Neural progenitor cell (in vitro differentiated cells): ENCODE measurements at regions not wholly inside any gene's neighbourhood (a gene's known extent, or its start where the extent isn't known, plus 50 kb on each side); places are given as distances from the start of the nearest gene placed in this dataset.

Experiments
- DNase-seq: peaks from one replicate; pipeline ENCODE4 v3.0.0-alpha.2; 2016; ENCODE audit warnings: low spot score
- H2AFZ ChIP-seq: fragments of 200-600 bp; sonication (generic); replicated peaks from 2 replicates; pipeline ENCODE4 v1.6.1; 2016; ENCODE audit warnings: antibody characterized with exemption
- H3F3A ChIP-seq: fragments of 200-600 bp; sonication (generic); 2 replicates; pipeline ENCODE4 v1.6.1; 2016; ENCODE audit warnings: antibody characterized with exemption, low read depth
- H3K27ac ChIP-seq: fragments of 200-600 bp; sonication (generic); 2 replicates; pipeline ENCODE4 v1.5.1; 2016; ENCODE audit warnings: mild to moderate bottlenecking
- H3K27me3 ChIP-seq: fragments of 200-600 bp; sonication (generic); 2 replicates; pipeline ENCODE4 v1.6.1; 2016; ENCODE audit warnings: mild to moderate bottlenecking, moderate library complexity
- H3K36me3 ChIP-seq: fragments of 200-600 bp; sonication (generic); 2 replicates; pipeline ENCODE4 v1.5.1; 2016
- H3K4me1 ChIP-seq: fragments of 200-600 bp; sonication (generic); 2 replicates; pipeline ENCODE4 v1.6.1; 2016; ENCODE audit warnings: mixed run types
- H3K4me2 ChIP-seq: fragments of 200-600 bp; sonication (generic); 2 replicates; pipeline ENCODE4 v1.6.1; 2016
- H3K4me3 ChIP-seq: fragments of 200-600 bp; sonication (generic); 2 replicates; pipeline ENCODE4 v1.5.1; 2016
- H3K79me2 ChIP-seq: fragments of 200-600 bp; sonication (generic); 2 replicates; pipeline ENCODE4 v1.6.1; 2016; ENCODE audit warnings: low read depth
- H3K9ac ChIP-seq: fragments of 200-600 bp; sonication (generic); 2 replicates; pipeline ENCODE4 v1.6.1; 2016
- H3K9me3 ChIP-seq: fragments of 200-600 bp; sonication (generic); 2 replicates; pipeline ENCODE4 v1.5.1; 2016; ENCODE audit warnings: low read depth
- H4K20me1 ChIP-seq: fragments of 200-600 bp; sonication (generic); 2 replicates; pipeline ENCODE4 v1.6.1; 2016; ENCODE audit warnings: low read depth
- H3K27ac Mint-ChIP-seq: 3 replicates; pipeline ENCODE4 v1.8.0; 2021; ENCODE audit warnings: mixed read lengths
- H3K27me3 Mint-ChIP-seq: 2 replicates; pipeline ENCODE4 v1.8.0; 2022; ENCODE audit warnings: low read depth, mild to moderate bottlenecking, inconsistent platforms, moderate library complexity, mixed read lengths; ENCODE audit not compliant: insufficient read depth
- H3K36me3 Mint-ChIP-seq: 3 replicates; pipeline ENCODE4 v1.8.0; 2021; ENCODE audit warnings: mixed read lengths
- H3K4me1 Mint-ChIP-seq: 3 replicates; pipeline ENCODE4 v1.8.0; 2021; ENCODE audit warnings: mixed read lengths
- H3K4me3 Mint-ChIP-seq: 3 replicates; pipeline ENCODE4 v1.8.0; 2021; ENCODE audit warnings: mild to moderate bottlenecking, moderate library complexity, mixed read lengths
- H3K9me3 Mint-ChIP-seq: 3 replicates; pipeline ENCODE4 v1.8.0; 2020; ENCODE audit warnings: mixed read lengths
- CTCF ChIP-seq: fragments of 200-600 bp; sonication (generic); IDR thresholded peaks from 2 replicates; pipeline ENCODE4 v1.5.1; 2017; ENCODE audit warnings: antibody characterized with exemption, mild to moderate bottlenecking
- EZH2 ChIP-seq: fragments of 200-600 bp; sonication (generic); IDR thresholded peaks from 2 replicates; pipeline ENCODE4 v1.6.1; 2017; ENCODE audit warnings: antibody characterized with exemption, mild to moderate bottlenecking, moderate library complexity
- EZH2phosphoT487 ChIP-seq: fragments of 200-600 bp; sonication (generic); IDR thresholded peaks from 2 replicates; pipeline ENCODE4 v1.6.1; 2017; ENCODE audit warnings: antibody characterized with exemption

GRCh38 chr3:193762657-193763056, 169.6 kb downstream of the OPA1 start:
- Mint-ChIP-seq H3K9me3 (peaks cover 36% of the 10 kb centered on the region), H3K4me1 (peaks cover 2% of the 10 kb centered on the region), H3K36me3 (peaks cover 2% of the 10 kb centered on the region), H3K27ac (no peak overlapping the region), H3K27me3 (peaks cover 25% of the 10 kb centered on the region), H3K4me3 (no peak overlapping the region)
- no peak overlapping the region for H3K4me2 ChIP-seq
- no peak for TF ChIP-seq EZH2phosphoT487
- no peak for TF ChIP-seq EZH2
- no peak for TF ChIP-seq CTCF
- H3K4me3 ChIP-seq: no peak overlapping the region
- no peak overlapping the region for H3K27ac ChIP-seq
- H3K9me3 ChIP-seq: no peaks in the 10 kb centered on the region
- no peak for DNase-seq
- H4K20me1 ChIP-seq: no peaks in the 10 kb centered on the region
- H3K27me3 ChIP-seq: no peaks in the 10 kb centered on the region
- no peaks in the 10 kb centered on the region for H3K79me2 ChIP-seq
- no peak overlapping the region for H2AFZ ChIP-seq
- H3K9ac ChIP-seq: no peak overlapping the region
- no peaks in the 10 kb centered on the region for H3K36me3 ChIP-seq
- H3F3A ChIP-seq: no peaks in the 10 kb centered on the region
- H3K4me1 ChIP-seq: no peaks in the 10 kb centered on the region

DNA sequence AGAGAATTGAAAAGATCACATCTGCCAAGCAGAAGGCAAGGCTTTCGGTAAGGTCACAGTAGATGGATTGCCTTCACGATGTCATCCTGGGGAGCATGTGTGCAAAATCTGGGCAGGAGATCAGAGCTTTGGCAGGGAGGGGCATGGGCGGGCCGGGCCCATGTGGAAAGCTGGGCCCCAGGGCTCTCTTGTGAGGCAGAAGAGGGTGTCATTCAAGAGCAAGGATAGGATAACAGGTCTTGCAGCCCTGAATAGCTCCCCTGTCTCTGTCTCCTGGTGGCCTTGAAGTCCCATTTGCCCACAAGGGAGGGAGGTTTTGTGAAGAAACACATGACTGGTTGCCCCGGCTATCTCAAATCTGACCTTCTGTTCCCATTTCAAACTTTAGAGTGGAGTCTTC, 172.0 kb downstream of the OPA1 start:
- H3K36me3 ChIP-seq: no peaks in the 10 kb centered on the region
- peaks cover 20% of the 10 kb centered on the region for H3K9me3 Mint-ChIP-seq
- no peak for DNase-seq
- no peaks in the 10 kb centered on the region for H3F3A ChIP-seq
- H3K4me2 ChIP-seq: no peak overlapping the region
- no peaks in the 10 kb centered on the region for H3K9me3 ChIP-seq
- H3K27ac ChIP-seq: no peak overlapping the region
- H3K27me3 Mint-ChIP-seq: peaks cover 40% of the 10 kb centered on the region
- no peaks in the 10 kb centered on the region for H3K27me3 ChIP-seq
- peaks cover 2% of the 10 kb centered on the region for H3K36me3 Mint-ChIP-seq
- no peaks in the 10 kb centered on the region for H4K20me1 ChIP-seq
- no peaks in the 10 kb centered on the region for H3K79me2 ChIP-seq
- no peak overlapping the region for H3K4me3 Mint-ChIP-seq
- H3K27ac Mint-ChIP-seq: no peak overlapping the region
- no peak overlapping the region for H3K4me3 ChIP-seq
- no peak overlapping the region for H2AFZ ChIP-seq
- H3K4me1 Mint-ChIP-seq: peaks cover 10% of the 10 kb centered on the region
- H3K9ac ChIP-seq: no peak overlapping the region
- TF ChIP-seq EZH2 (no peak), EZH2phosphoT487 (no peak)
- no peaks in the 10 kb centered on the region for H3K4me1 ChIP-seq

DNA sequence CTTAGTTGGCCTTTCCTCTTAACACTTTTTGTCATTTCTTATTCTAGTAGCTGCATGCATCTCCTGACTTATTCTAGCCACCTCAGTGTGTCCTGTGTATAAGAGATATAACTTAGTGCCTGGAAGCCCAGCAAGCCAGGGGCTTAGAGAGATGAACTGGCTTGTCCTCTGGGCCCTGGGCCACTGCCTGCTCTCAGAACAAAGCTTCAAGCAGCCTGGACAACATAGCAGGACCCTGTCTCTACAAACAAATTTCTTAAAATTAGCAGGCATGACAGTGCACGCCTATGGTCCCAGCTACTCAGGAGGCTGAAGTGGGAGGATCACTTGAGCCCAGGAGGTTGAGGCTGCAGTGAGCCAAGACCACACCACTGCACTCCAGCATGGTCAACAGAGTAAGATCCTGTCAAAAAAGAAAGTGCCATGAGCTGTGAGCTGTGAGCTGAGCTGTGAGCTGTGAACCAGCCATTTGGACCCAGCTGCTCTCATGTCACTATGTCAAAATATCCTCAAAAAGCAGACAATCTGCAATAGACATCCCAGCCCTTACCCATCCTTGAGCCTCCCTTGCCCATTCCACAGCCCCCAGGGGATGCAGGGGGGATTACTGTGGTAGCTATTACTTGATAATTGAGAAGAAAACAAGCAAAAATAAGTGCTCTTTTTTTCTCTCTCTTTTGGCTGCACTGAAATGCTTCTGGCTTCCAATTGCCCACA, 174.5 kb downstream of the OPA1 start:
- Histone ChIP-seq H3K79me2 (no peaks in the 10 kb centered on the region), H4K20me1 (no peaks in the 10 kb centered on the region), H3F3A (peaks cover 16% of the 10 kb centered on the region), H3K27ac (no peak overlapping the region), H2AFZ (no peak overlapping the region), H3K36me3 (no peaks in the 10 kb centered on the region), H3K4me2 (no peak overlapping the region), H3K4me1 (peaks cover 16% of the 10 kb centered on the region), H3K9ac (no peak overlapping the region), H3K27me3 (no peaks in the 10 kb centered on the region), H3K4me3 (no peak overlapping the region), H3K9me3 (no peaks in the 10 kb centered on the region)
- no peak for TF ChIP-seq EZH2
- TF ChIP-seq EZH2phosphoT487: no peak
- no peak for TF ChIP-seq CTCF
- no peak overlapping the region for H3K27ac Mint-ChIP-seq
- peaks cover 57% of the 10 kb centered on the region for H3K27me3 Mint-ChIP-seq
- H3K36me3 Mint-ChIP-seq: no peaks in the 10 kb centered on the region
- no peak overlapping the region for H3K4me3 Mint-ChIP-seq
- peaks cover 15% of the 10 kb centered on the region for H3K9me3 Mint-ChIP-seq
- no peak for DNase-seq
- H3K4me1 Mint-ChIP-seq: peaks cover 28% of the 10 kb centered on the region

DNA sequence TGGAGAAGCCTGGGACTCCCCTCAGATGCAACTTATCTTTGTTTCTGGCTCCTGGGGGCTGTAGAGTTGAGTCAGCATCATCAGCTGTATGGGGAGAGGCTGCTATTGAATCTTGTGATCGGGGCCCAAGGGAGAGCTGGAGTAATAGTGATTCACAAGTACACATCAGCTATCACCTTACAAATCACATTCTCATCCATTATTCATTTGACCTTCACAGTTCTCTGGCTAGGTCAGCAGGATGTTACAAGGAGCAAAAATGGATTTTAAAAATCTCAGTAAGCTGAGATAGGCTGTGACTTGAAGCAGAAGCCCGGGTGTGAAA, 175.0 kb downstream of the OPA1 start:
- Histone ChIP-seq H2AFZ (no peak overlapping the region), H3K36me3 (no peaks in the 10 kb centered on the region), H3K79me2 (no peaks in the 10 kb centered on the region), H3K4me1 (peaks cover 21% of the 10 kb centered on the region), H3K4me3 (no peak overlapping the region), H3K9me3 (no peaks in the 10 kb centered on the region), H3F3A (peaks cover 21% of the 10 kb centered on the region), H3K4me2 (no peak overlapping the region), H3K27ac (no peak overlapping the region), H4K20me1 (no peaks in the 10 kb centered on the region), H3K9ac (no peak overlapping the region), H3K27me3 (peaks cover 5% of the 10 kb centered on the region)
- peaks cover 58% of the 10 kb centered on the region for H3K27me3 Mint-ChIP-seq
- peaks cover 33% of the 10 kb centered on the region for H3K4me1 Mint-ChIP-seq
- DNase-seq: no peak
- H3K4me3 Mint-ChIP-seq: no peak overlapping the region
- TF ChIP-seq CTCF (no peak), EZH2 (no peak), EZH2phosphoT487 (no peak)
- no peaks in the 10 kb centered on the region for H3K36me3 Mint-ChIP-seq
- H3K9me3 Mint-ChIP-seq: peaks cover 12% of the 10 kb centered on the region
- H3K27ac Mint-ChIP-seq: no peak overlapping the region
